Brain microvascular endothelial cell (primary cell): ENCODE measurements at regions not wholly inside any gene's neighbourhood (a gene's known extent, or its start where the extent isn't known, plus 50 kb on each side); places are given as distances from the start of the nearest gene placed in this dataset.

Source experiments
- DNase-seq: peaks from one replicate; pipeline ENCODE4 v3.0.0-alpha.2; 2020
- H3K27ac ChIP-seq: fragments of 250-450 bp; sonication (Bioruptor Pico); 2 replicates; pipeline ENCODE4 v1.5.1; 2020; ENCODE audit warnings: mild to moderate bottlenecking, moderate library complexity
- H3K27me3 ChIP-seq: fragments of 250-450 bp; sonication (Bioruptor Pico); replicated peaks from 2 replicates; pipeline ENCODE4 v1.5.1; 2020; ENCODE audit warnings: mild to moderate bottlenecking
- H3K36me3 ChIP-seq: fragments of 250-450 bp; sonication (Bioruptor Pico); replicated peaks from 2 replicates; pipeline ENCODE4 v1.5.1; 2020; ENCODE audit warnings: mild to moderate bottlenecking
- H3K4me3 ChIP-seq: 2 replicates; pipeline ENCODE4 v1.5.1; 2011; ENCODE audit warnings: low read depth, mild to moderate bottlenecking, control low read depth, low read length, moderate library complexity
- CTCF ChIP-seq: IDR thresholded peaks from 2 replicates; pipeline ENCODE4 v1.5.1; 2011; ENCODE audit warnings: low read depth, mild to moderate bottlenecking, moderate library complexity, low read length, control low read depth, inconsistent platforms; ENCODE audit errors: missing control alignments
- in situ Hi-C: cut with HindIII; loops from 2 replicates; pipeline ENCODE4 v1.10.0; 2017; ENCODE audit warnings: low sequenced_read_pairs, low pct_ligation_motif_present

GRCh38 chr1:98086156-98086555, 165.3 kb upstream of the DPYD start:
- DNase-seq, result peak; percentile 90
- H3K4me3 ChIP-seq, result no peak overlapping the region
- H3K27me3 ChIP-seq, result no peaks in the 10 kb centered on the region
- no peaks in the 10 kb centered on the region for H3K36me3 ChIP-seq
- peak overlapping the region; percentile 93 for H3K27ac ChIP-seq
- in situ Hi-C loops, result no loop called here
- TF ChIP-seq CTCF, result no peak

GRCh38 chr1:98084188-98084587, 163.4 kb upstream of the DPYD start:
- no peak for DNase-seq
- Histone ChIP-seq H3K27ac (no peak overlapping the region), H3K4me3 (no peak overlapping the region), H3K27me3 (no peaks in the 10 kb centered on the region), H3K36me3 (no peaks in the 10 kb centered on the region)
- no peak for TF ChIP-seq CTCF
- in situ Hi-C loops, result no loop called here

- in situ Hi-C loops, result no loop called here
- TF ChIP-seq CTCF, result no peak
- no peaks in the 10 kb centered on the region for H3K27me3 ChIP-seq
- H3K4me3 ChIP-seq, result no peak overlapping the region
- H3K36me3 ChIP-seq, result no peaks in the 10 kb centered on the region
- DNase-seq, result no peak
- H3K27ac ChIP-seq, result no peak overlapping the region
Measured at GRCh38 chr1:98081944-98082343, 161.1 kb upstream of the DPYD start.

GRCh38 chr1:98078596-98078995, 157.8 kb upstream of the DPYD start:
- Histone ChIP-seq H3K27me3 (no peaks in the 10 kb centered on the region), H3K36me3 (no peaks in the 10 kb centered on the region), H3K27ac (no peak overlapping the region), H3K4me3 (no peak overlapping the region)
- in situ Hi-C loops, result no loop called here
- DNase-seq, result no peak
- no peak for TF ChIP-seq CTCF

- Histone ChIP-seq H3K4me3 (no peak overlapping the region), H3K27me3 (no peaks in the 10 kb centered on the region), H3K27ac (no peak overlapping the region), H3K36me3 (no peaks in the 10 kb centered on the region)
- no peak for DNase-seq
- TF ChIP-seq CTCF, result no peak
- in situ Hi-C loops, result no loop called here
Measured at GRCh38 chr1:98077691-98078090, 156.9 kb upstream of the DPYD start.

GRCh38 chr1:98075626-98076025, 154.8 kb upstream of the DPYD start:
- Histone ChIP-seq H3K36me3 (no peaks in the 10 kb centered on the region), H3K27me3 (no peaks in the 10 kb centered on the region), H3K4me3 (no peak overlapping the region), H3K27ac (no peak overlapping the region)
- in situ Hi-C loops, result no loop called here
- DNase-seq, result no peak
- TF ChIP-seq CTCF, result no peak
